SK-N-DZ (cell line): ENCODE measurements at regions not wholly inside any gene's neighbourhood (a gene's known extent, or its start where the extent isn't known, plus 50 kb on each side); places are given as distances from the start of the nearest gene placed in this dataset.

Experiments
- DNase-seq: peaks from one replicate; pipeline ENCODE4 v3.0.0-alpha.2; 2015; ENCODE audit warnings: low spot score

GRCh38 chr15:94100863-94101262 lies 130.5 kb upstream of the MCTP2 start:
- no peak for DNase-seq

DNA sequence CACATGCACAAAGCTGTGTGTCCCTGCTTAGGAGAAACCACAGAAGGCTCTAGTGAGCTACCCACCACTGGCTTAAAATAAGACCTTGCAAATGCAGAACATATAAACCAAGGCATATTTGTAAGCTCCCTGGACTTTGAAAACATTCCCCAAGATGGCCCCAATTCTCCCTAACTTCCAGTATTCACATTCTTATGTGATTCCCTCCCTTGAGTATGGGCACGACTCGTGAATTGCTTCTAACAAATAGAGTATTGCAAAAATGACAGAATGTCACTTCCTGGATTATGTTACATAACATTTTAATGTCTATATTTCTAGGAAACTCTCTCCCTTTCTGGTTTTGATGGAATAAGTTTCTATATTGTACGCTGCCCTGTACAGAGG lies 131.8 kb upstream of the MCTP2 start:
- DNase-seq: no peak

DNA sequence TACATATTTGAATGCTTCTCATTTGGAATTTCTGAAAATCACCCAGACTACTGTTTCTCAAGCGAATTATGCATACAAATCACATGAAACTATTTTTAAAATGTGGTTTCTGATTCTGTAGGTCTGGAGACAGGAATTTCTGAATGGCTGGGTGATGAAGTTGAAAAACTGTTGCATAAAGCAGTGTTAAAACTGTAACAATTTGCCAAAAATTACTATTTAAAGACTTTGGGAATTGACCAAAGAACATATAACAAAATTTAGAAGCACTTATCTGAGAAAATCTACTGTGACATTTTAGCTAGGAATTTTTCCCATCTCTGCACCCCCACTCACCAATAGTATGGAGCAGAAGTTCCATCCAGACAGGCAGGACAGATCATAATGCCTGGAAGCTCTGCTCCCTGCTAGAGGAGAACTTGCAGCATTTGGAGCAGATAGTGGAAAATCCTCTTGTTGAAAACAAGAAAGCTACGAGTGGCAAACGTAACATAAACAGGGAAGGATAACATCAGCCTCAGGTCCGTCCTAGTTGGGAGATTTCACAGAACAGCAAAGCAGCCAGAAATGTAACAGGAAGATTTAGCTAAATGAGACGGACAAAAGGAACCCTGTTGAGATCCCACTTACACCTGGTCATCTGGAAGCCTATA lies 132.3 kb upstream of the MCTP2 start:
- no peak for DNase-seq

GRCh38 chr15:94097552-94097951 lies 133.8 kb upstream of the MCTP2 start:
- DNase-seq: no peak

GRCh38 chr15:94094310-94094709 lies 137.1 kb upstream of the MCTP2 start:
- DNase-seq: no peak

DNA sequence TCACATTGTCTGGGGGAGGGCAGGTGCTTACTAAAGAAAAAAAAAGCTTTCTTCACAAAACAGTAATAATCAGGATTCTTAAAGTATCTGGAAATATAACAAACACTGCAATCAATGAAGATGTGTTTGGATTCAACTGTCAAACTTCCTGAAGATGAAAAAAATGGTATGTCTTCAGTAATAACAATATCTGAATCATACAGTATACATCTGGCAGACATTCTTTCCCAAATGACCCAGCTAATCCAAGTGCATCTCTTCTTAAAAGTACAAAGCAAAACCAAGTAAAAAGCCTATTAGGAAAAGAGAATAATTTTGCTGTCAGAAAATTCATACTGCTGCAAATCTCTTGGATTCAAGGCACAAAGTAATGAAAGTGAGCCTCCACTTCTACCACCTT lies 145.0 kb upstream of the MCTP2 start:
- no peak for DNase-seq

DNA sequence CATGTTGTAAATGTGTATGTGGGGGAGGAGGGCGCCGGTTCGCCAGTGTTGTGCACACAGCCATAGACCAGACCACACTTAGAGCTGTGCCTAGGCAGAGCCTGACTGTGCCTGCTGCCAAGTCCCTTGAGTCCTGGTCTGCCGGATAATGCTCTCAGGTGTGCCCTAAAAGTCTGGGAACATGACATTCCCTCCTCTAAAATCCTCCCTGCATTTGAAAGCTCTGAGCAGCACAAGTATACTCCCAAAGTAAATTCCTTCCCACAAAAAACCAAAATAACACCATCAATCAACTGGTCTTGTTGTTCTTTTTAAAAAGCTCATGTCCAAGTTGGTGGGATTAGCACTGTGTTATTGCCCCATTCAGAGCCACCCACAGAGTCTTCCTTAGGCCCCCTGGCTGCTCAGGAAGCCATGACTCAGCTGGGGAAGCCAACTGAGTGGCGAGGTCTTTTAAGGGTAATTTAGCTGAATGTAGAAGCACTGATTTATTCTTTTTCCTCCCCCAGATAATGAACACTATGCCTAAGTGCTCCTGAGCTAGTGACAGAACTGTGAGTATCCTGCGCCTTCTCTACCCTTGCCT lies 147.8 kb upstream of the MCTP2 start:
- no peak for DNase-seq

- DNase-seq: no peak
Measured at GRCh38 chr15:94081829-94082228, 149.5 kb upstream of the MCTP2 start.

DNA sequence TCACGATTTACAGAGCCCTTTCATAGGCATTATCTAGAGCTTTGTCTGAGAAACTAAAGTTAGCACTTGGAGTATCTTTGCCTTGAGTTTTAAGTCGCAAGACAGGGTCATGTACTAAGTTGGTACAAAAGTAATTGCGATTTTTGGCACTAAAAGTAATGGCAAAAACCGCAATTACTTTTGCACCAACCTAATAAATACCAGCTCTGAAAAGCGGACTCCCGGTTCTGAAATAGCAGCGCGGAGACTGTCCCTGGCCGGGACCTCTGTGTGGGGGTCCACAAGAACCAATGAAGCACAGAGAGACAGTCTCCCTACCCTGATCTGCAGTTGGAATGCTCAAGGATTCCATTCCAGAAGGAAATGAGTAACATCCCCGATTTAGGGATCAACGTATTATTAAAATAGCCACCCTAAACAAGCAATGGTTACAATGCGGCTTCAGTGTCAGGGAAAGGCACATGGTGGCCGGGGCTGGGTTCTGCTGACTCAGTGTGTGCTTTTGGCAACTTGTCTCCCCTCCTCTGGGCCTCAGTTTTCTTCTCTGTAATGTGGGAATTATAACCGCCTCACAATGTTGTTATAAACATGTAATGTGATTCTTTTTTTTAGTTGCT lies 150.3 kb upstream of the MCTP2 start:
- no peak for DNase-seq

DNA sequence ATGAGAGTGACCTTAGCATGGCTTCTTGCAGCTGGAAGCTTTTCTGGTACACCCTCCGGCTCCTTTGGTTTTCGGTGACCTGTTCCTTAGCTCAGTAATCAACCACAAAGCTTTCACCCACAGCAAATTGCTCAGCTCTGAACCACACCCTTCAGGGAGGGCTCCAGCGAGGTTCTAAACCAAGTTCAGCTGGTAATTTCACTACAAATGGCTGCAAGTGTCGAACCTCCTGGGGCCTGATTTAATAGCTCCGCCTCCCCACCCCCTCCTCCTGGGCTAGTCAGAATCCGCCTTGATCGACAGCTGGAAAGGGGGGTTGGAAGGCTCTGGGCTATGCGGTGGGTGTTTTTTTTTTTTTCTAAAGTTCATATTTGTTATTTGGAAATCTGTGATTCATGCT lies 150.9 kb upstream of the MCTP2 start:
- no peak for DNase-seq

GRCh38 chr15:94079968-94080367 lies 151.4 kb upstream of the MCTP2 start:
- no peak for DNase-seq

DNA sequence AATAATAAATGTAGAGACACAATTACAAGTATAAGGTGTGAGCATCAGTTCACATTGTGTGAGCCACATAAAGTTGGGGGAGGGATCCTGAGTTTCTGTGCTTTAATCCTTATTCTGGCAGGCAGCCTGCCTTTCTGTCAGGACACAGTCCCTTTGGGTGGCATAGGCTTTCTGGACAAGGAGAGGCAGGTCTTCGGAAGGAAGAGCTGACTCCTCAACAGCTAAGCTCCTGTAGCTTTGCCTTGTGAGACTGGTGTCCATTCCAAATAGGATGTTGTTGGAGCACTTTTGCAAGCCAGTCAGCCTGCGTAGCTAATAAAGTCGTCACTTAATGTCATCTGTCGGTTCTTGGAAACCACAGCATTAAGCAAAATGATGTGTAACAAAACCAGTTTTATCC lies 151.9 kb upstream of the MCTP2 start:
- no peak for DNase-seq

DNA sequence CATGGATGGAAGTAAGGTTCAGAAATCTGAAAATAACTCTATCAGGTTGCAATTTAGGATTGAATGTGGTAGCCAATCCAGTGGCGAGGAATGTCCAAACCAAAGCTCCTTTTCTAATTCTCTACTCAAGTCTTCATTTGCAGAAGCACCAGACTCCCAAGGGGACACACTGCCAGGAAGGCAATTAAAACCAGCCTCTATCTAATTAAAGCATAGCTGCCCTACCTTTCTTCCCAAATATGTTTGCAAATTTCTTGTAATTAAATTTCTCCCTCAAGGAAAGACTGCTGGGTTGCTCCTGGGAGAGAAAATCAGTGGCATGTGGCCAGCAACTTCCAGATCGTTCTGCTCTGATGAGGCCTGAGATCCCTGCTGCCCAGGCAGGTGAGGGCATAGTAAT lies 153.4 kb upstream of the MCTP2 start:
- DNase-seq: no peak

DNA sequence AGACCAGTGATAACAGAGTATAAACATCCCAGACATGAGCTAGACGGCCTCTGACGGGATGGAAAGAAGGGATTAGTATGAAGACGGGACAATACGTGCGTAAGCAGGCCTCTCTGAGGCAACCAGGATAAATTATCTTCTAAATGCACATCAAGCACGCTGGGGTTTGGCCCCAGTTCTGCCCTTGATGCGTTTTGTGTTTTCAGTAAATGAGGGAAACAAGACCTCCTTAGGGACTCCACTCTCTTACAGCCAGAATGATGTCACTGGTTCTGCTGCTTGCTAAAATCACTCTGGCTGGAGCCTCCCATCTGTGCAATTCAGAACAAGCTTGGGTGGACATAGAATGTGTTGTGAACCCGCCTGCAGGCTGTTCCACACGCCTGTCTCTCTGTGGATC lies 156.0 kb upstream of the MCTP2 start:
- DNase-seq: no peak

DNA sequence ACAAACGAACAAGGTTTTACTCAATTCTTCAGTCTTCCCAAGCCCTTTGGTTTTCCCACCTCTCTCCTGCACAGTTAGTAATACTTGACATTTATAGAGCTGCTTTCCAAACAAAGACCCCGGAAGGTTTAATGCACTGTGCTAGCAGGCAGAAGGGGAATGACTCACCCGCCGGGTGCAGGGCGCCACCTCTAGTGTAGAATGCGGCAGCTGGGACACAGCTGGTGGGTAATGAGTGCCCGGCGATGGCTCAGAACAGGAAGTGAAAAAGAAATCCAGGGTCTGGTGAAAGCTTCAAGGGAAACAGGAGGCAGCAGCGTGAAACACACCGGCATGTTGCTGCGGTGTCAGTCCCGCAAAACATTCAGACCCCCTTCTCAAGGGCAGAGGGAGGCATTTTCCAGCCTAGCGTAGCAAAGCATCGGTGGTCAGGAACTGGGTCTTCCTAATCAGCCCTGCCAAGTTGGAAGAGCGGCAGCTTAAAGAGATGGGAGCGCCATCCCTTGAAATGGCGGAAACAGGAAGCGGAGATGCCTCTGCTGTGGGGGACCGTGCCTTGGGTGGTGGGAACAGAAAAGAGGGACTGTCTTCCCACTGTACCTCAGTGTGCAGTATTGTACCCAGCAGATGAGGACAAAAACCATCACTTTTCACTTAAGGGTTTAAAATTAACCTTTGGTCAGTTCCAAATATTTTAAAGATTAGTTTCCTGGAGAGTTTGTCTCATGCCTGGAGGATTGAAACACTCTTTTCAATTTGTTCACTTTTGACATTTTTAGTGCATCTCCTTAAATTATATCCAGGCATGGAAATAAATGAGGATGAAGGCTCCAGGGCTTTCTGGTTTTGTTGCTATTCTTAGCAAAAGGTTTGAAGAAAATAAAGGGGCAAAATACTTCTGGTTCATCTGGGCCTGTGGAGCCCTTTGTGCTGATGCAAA lies 160.7 kb upstream of the MCTP2 start:
- DNase-seq: no peak

GRCh38 chr15:94069844-94070243 lies 161.5 kb upstream of the MCTP2 start:
- DNase-seq: no peak

DNA sequence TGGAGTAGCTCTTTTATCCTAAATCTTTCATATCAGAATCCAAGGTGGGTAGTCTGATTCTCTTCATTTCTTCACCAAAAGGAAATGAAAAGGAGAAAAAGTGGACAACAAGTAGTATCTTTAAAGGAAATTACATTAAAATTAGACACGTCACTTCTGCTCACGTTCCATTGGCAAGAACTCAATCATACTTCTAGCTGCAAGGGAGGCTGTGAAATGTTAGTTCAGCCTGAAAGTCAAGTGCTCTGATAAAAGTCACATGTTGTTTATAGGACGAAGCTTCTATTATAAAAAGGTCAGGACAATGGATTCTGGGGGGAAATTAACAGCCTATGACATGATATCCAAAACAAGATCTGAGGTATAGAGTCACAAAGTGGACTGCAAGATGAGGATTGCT lies 164.6 kb upstream of the MCTP2 start:
- DNase-seq: no peak

DNA sequence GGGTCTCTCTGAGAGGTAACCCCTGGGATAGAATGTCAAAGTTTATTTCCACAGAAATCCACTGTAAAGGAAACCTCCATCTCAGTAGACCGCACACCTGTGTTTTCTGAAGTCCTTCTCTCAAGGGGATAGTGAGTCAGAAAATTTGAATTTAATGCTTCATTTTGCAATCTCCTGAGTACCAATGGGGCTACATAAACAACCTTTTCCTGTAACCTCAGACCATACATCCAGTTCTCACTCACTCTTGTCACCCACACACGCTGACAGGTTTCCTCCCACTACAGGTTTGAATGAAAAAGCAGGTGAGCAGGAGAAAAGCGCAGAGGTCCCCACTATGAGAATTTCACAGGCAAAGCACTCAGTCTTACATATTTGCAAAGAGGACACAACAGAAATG lies 165.3 kb upstream of the MCTP2 start:
- no peak for DNase-seq

DNA sequence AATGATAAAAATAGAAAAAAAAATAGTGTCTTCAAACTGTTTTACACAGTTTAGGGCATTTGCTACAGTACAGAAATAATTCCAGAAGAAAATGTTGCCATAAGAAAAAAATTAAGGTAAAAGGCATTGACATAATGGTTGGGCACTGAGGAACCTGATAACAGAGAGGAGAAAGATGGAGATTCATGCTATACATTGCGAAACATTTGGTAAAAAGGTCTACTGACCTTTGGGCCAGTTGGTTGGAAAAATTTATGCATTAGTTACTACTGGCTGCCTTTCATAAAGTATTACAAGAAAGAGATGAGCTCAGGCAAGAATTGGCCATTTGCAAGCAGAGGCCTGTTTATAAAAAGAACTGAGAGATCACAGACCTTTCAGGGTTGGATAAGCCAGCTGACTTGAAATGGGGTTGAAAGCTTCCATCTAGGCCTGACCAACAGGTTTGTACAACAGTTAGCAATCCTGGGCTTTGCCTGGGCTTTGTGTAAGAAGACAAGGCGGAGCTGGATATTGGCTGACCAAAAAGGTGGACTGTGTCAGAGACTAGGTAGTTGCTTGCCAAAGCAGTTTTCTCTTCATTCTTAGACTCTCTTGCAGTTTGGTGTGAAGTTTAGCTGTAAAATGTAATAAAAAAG lies 166.6 kb upstream of the MCTP2 start:
- no peak for DNase-seq

- DNase-seq: no peak
Measured at GRCh38 chr15:94061041-94061440, 170.3 kb upstream of the MCTP2 start.

DNA sequence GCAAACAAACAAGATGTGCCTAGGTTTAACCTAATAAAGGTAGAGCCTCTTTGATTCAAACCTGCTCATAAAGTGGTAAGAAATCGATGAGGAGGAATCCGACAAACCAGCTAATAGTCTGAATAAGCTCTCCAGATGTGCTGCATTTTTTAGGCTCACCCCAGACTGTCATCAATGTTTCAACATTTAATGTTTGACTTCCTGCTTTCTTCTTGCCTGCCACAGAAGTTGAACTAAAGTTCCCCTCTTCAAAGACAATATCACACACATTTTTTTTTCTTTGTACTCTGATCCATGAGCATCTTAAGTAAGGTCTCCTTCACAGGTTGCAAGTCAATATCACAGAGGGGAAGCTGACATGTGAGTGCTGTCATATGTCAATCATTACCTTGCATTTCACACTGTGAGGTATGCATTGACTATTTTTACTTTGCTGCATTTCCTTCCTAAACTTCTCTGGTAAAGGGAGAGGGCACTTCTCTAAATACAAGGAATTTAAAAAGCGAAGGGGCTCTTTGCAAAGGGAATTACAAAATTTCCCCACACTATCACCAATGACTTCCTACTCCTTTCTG lies 172.3 kb upstream of the MCTP2 start:
- DNase-seq: no peak

DNA sequence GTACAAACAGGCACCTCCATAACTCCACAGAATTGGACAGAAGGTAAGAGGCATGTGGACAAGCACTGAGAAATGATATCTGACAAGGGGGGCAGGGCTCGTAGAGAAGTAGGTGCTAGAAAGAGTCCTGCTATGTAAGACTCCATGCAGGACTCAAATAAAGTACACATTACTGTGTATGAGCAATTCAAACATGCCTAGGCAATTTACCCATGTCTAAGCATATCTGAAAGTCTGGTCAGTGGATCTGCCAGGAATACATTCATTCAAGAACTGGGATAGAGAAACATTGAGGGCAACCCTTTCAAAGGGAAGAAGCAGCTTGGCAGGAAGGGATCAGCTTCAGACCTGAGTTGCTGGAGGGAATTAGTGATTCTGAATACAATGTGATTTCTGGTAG lies 174.1 kb upstream of the MCTP2 start:
- DNase-seq: no peak
